Tibial nerve (tissue), 4 donors: ENCODE measurements at regions not wholly inside any gene's neighbourhood (a gene's known extent, or its start where the extent isn't known, plus 50 kb on each side); places are given as distances from the start of the nearest gene placed in this dataset.

Experiments used
- CTCF ChIP-seq, 5 experiments: fragments of 200-600 bp in 3 of 5; fragments of 450-650 bp in 2 of 5; sonication (generic) in 3 of 5; IDR thresholded peaks; one replicate each; pipeline ENCODE4 v1.5.1; 2016 to 2019; ENCODE audit warnings: antibody characterized with exemption in 5 of 5, mild to moderate bottlenecking in 3 of 5, moderate library complexity in 2 of 5
- EP300 ChIP-seq, 2 donors: sonication (generic); formaldehyde crosslinking; IDR thresholded peaks; one replicate each; pipeline ENCODE4 v1.6.1; 2017; ENCODE audit warnings: antibody characterized with exemption in 2 of 2, mild to moderate bottlenecking in 1 of 2
- POLR2A ChIP-seq, 2 donors: fragments of 450-650 bp; IDR thresholded peaks; one replicate each; pipeline ENCODE4 v1.6.1; 2017; ENCODE audit warnings: antibody characterized with exemption in 2 of 2, mild to moderate bottlenecking in 2 of 2, moderate library complexity in 2 of 2

- no peak for TF ChIP-seq CTCF (IDR thresholded peaks at IDR 0.05)
- TF ChIP-seq POLR2A (IDR thresholded peaks at IDR 0.05) = no peak
- TF ChIP-seq EP300 (IDR thresholded peaks at IDR 0.05) = no peak
Observed at GRCh38 chr11:134583397-134583990, 171.5 kb upstream of the B3GAT1 start.
